Ecto neural progenitor cell (in vitro differentiated cells): ENCODE measurements at regions not wholly inside any gene's neighbourhood (a gene's known extent, or its start where the extent isn't known, plus 50 kb on each side); places are given as distances from the start of the nearest gene placed in this dataset.

Source experiments
- DNase-seq: peaks from one replicate; pipeline ENCODE4 v3.0.0-alpha.2; 2018; ENCODE audit warnings: low spot score

DNA sequence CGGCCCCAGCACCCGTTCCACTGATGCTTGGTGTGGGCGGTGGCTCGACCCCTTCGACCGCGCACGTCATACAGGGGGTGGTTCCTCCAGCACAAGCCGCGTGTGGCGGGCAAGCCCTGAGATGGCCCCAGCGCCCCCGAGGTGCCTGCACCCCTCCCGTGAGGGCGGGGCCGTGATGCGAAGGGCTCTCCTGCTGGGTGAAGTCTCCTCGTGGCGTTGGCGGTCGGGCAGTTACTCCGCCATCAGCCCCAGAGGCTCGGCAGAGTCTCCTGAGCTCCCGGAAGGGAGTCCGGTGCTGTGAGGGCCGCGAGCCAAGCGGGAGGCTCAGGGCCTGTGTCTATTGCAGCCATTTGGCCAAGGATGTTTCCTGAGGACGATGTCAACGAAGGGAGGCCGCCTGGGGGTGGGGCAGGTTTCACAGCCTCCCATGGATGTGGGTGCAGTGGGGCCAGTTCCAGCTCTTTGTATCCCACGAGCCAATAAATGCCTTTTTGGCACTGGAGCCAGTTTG lies 78.1 kb upstream of the GALNT9 start:
- DNase-seq = no peak

DNA sequence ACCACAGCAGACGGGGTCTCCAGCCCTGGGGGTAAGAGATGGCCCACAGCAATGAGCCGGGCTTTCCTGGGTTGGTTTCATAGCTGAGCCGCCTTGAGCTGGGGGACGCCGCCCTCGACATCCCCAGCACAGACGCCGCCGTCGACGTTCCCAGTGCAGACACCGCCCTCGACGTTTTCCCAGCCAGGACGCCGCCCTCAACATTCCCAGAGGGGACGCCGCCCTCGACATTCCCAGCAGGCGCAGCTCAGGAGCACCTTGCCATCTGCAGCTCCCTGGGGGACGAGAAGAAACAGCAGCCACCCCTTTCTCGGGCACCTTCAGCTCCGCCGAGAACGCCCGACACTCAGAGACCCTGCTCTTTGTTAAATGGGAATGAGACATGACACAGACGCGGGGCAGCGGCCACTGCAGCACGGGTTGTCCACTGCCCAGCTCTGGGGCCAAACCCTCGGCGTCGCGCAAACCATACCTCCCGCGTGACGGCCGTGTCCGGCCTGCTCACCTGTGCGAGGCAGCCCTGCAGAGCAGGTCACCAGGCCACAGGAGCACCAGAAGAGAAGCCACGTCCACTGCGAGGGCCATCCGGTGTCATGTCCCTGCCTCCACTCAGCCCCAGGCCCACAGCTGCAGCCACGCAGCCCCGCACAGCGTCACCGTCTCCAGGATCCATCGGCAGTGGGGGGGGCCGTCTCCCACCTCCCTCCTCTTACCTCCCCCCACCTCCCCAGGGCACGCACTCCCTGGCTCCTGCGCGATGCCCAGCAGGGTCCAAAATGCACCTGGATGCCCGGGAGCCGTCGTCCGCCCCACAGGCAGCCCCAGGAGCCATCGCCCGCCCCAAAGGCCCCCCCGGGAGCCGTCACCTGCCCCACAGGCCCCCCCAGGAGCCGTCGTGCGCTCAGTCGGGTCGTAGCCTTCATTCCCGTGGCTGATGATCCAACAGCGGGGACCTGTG lies 77.4 kb upstream of the GALNT9 start:
- DNase-seq = no peak

DNA sequence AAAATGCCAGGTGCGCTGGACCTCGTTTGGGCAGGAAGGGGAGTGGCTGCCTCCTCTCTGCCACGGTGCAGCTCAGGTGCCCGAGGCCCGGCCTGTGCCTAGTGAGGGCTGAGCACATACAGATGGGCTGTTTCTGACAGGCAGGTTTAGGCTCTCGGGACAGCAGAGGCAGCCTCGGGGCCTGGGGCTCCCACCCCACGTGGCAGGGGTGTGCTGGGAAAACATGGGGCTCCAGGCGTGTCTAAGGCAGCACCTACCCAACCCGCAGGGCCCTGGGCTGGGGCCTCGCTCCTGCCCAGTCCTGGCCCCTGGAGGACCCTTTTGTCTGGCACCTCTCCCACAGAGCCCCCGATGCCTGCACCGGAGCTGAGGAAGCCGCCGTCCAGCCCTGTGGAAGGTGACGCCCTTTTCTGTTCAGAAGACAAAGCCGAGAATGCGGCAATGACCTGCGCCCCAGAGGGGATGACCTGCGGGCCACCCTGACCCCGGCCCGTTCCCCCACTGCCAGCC lies 76.4 kb upstream of the GALNT9 start:
- no peak for DNase-seq

DNA sequence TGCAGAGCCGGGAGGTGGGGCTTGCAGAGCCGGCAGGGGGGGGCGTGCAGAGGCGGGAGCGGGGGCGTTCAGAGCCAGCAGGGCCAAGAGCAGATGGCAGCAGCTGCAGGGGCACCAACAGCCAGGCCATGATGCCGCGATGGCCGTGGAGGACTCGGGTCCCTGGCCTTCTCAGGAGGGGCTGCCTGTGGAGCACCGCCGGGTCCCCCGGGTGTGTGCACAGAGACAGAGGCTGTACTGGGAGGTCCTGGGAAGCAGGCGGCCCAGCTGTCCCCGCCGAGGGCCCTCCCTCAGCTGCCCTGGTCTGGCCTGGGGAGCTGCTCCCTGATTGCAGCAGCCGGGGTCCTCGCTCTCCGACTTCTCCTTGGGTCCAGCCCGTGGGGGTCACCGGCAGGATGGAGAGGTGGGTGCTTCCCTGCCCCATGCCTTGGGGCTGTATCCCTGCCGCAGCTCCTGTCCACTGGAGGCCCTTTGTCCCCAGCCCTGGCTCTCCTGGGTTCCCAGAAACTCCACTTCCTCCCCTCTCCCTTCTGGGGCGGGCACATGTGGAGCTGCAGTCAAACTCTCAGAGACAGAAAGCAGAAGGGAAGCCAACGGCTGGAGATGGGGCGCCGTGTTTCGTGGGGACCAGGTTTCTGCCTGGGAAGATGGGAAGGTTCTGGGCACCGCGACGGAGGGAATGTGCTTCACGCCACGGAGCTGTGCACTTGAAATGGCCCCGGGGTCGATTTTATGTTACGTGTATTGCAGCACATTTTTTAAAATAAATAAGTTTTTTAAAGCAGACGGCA lies 75.8 kb upstream of the GALNT9 start:
- no peak for DNase-seq

DNA sequence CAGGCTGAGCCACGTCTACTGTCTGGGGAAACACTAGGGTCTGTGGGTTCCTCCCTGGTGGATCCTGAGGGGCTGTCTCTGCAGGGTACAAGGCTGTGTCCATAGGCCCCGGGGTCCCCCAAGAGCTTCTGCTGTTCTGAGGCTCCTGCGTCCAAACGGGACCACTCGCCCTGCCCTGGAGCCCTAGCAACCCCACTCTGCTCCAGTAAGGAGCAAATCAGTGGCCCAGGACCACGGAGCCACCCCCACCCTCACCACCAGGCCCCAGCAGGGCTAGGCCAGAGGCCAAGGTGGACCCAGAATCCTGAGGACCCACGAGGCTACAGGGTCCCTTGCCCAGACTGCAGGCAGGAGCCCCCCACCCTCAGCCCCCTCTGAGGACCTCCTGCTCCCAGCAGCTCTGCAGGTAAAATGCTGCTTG lies 75.1 kb upstream of the GALNT9 start:
- DNase-seq = no peak

DNA sequence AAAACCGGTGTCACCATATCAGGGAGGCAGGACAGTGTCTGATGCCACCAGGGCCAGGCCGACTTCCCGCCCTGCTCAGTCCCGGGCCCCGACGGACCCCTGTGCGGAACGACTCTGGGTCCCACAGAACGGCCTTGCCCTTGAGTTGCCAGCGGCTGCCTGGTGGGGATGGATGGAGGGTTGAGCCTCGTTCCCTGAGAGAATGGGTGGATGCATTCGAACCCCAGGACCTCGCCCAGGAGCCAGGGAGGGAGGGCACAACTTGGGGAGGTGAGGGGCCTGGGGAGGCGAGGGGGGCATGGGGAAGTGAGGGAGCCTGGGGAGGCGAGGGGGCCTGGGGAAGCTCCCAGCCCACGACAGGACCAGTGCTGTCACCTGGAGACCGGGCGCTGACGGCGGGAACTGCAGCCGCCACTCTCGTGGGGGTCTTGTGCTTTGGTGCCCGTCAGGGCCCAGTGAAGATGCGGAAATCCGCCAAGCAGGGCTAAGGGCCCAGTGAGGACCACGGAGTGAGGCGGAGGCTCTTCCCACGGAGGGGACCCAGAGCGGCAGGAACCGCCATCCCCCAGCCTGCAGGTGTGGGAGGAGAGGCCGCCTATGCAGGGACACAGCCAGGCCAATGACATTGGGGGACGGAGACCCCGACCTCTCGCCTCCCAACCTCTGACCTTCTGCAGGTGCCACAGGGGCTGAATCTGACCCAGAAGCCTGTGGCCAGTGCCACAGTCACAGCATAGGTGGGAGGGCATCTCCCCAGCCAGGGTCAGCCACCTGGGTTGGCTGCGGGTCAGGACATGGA lies 74.4 kb upstream of the GALNT9 start:
- DNase-seq = no peak

DNA sequence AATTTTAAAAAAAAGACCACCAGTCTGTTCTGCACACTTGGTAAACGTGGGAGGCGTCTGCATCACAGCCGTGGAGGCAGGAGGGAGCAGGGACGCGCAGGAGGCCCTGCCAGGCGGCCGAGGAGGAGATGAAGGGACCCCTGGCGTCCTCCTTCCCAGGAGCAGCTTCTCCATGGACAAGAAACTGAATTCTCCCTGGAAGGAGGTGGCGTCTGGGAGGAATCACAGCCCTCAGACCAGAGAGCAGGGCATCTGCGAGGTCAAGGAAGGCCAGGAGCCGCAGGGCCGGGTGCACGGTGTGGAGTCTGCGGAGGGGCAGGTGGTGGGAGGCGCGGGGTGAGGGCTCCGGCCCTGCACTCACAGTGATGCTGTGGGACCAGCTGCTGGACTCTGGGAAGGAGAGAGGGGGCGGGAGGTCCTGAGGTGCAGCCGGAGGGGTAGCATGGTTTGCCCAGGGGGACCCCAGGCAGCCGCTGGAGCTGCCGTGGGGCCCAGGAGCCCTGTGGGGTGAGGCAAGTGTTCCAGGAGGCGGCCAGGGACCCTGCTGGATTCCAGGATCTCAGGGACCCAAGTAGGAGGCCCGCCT lies 73.5 kb upstream of the GALNT9 start:
- DNase-seq = no peak

DNA sequence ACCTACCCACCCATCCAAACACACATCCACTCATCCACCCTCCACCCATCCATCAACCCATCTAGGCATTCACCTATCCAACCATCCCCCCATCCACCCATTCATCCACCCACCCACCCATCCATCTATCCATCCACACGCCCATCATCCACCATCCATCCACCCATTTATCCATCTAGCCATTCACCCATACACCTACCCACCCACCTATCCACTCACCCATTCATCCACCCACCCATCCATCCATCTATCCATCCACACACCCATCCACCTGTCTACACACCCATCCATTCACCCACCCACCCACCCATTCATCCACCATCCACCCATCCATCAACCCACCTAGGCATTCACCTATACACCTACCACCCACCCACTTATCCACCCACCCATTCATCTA lies 72.6 kb upstream of the GALNT9 start:
- no peak for DNase-seq

DNA sequence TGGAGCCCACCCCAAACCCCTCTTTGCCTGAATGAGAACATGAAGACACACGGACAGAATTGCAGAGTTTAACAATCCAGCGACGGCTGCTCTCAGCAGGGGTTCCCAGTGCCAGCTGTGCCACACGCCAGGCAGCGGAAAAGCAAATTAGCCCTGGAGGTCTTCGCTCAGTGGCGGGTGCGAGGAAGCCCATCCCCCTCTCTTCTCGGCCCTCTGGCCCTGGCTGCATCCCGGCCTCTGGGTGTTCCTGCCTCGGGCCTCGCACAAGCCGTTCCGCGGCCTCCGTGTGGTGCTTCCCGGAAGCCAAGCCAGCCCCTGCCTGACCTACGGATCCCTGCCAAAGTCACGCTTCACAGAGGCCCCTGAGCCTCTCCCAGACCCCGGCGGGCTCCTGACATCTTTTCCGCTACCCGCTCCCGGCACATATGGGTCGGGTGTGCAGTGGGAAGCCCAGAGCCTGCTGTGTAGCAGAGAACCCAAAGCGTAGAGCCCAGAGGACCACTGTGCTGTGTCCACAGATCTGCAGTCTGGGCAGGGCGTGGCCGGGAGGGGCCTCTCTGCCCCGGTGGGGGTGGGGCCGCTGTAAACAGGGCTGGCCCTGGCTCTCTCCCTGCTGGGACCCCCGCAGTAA lies 70.7 kb upstream of the GALNT9 start:
- no peak for DNase-seq

DNA sequence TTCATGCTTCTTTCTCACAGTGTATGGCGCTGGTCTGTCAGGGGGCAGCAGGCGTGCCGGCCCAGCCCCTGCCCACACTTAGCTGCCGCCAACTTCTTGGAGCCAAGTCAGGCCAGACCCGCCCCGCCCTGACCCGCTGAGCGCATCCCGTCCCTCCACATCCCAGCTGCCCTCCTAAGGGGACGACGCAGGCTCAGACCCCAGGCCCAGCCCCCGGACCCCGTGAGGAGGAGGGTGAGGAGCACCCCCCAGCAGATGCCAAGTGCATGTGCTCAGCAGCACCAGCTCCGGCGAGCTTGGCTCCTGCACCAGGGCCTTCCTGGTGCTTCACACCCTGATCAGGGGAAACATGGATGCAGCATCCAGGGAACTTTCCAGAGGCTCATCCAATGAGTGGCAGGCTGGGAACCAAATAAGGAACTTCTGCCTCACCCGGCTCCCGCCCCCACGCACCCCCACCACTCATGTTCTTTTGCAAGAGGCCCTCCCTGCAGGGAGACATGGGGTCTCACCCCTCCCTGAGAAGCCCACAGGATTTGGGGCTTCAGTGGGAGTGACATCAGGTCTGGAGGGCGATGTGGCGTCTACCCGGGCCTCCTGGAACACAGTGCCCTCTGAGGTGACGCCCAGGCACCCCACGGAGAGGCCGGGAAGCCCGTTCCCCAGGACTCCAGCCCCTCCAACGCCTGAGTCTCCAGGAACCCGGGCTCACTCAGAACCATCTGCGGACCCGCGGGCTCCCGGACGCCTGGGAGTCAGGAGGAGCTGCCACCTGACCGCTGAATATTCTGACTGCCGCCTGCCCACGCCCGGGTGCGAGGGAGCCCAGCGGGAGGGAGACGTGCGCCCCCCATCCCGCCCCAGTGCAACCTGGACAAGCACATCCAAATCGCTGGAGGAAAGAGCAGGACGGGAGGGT lies 70.0 kb upstream of the GALNT9 start:
- DNase-seq = no peak

DNA sequence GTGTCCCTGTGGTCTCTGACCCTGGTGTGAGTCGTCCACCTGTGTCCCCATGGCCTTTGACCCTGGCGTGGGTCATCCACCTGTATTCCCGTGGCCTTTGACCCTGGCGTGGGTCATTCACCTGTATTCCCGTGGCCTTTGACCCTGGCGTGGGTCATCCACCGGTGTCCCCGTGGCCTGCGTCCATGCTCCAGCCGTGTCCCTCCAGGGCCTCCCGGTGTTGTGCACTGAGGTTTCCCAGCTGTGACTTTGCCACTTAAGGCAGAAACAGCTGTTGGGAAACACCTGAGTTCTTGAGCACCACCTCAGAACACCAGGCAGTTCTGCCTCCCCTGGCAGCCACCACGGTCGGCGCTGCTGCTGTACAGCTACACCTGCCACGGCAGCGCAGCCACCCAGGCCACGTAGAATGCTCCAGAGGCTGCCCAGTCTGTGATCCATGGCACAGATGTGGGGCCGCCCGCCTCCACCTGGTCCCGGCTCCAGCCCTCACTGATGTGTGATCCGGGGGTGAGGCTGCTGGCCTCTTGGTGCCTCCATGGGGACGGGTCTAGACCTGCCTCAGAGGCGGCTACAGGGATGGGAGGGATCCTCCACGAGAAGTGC lies 69.1 kb upstream of the GALNT9 start:
- no peak for DNase-seq

DNA sequence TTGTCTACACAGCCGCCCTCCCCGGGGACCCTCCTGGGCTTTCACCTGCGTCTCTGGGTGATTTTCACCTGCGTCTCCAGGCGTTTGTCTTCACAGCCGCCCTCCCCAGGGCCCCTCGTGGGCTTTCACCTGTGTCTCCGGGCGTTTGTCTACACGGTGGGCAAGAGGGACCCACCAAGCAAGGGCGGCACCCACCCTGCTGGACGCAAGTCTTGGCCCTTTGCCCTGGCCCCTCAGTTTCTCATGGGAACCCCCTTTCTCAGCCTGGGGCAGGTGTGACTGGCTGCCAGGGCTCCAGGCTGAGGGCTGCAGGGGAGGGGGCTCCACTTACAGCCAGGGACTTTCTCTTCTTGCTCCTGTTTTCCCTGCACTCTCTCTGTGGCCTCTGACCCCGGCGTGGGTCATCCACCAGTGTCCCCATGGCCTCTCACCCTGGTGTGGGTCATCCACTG lies 68.6 kb upstream of the GALNT9 start:
- no peak for DNase-seq

DNA sequence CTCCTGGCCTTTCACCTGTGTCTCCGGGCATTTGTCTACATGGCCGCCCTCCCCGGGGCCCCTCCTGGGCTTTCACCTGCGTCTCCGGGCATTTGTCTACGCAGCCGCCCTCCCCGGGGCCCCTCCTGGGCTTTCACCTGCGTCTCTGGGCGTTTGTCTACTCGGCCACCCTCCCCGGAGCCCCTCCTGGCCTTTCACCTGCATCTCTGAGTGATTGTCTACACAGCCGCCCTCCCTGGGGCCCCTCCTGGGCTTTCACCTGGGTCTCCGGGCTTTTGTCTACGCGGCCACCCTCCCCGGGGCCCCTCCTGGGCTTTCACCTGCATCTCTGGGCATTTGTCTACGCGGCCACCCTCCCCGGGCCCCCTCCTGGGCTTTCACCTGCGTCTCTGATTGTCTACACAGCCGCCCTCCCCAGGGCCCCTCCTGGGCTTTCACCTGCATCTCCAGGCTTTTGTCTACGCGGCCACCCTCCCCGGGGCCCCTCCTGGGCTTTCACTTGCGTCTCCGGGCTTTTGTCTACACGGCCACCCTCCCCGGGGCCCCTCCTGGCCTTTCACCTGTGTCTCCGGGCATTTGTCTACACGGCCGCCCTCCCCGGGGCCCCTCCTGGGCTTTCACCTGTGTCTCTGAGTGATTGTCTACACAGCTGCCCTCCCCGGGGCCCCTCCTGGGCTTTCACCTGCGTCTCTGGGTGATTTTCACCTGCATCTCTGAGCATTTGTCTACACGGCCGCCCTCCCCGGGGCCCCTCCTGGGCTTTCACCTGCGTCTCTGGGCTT lies 68.0 kb upstream of the GALNT9 start:
- DNase-seq = no peak

DNA sequence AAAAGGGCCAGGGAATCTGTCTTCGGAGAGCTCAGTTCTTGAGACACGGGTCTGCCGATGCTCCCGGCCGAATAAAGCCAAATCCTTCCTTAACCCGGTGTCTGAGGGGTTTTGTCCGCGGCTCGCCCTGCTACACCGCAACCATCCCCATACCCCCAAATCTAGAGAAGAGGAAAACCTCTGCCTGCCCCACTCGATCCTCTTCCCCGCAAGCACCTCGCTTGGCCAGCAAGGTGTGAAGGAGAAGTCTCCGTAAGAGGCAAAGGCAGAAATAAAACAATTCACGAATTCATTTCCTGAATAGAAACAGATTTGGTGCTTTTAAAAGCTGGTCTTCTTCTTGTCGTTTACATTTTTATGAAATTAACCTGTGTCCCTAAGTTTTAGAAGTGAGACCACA lies 67.3 kb upstream of the GALNT9 start:
- DNase-seq = no peak

DNA sequence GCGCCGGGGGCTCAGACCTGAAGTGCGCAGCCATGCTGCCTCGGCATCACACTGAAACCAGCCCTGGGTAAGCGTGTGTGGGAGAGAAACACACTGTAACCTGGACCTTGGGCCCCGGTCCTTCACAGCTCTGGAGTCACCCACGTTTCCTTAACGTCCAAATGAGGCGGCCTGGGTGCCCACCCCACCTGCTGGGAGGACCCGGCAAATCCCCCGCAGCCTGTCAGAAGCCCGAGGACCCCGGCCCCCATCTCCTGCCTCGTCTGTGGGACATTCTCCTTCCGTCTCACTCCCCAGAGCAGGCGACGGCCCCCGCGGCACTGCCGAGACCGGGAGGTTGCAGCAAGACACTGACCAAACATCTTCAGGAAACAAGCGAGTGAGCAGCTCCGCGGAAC lies 66.5 kb upstream of the GALNT9 start:
- no peak for DNase-seq

DNA sequence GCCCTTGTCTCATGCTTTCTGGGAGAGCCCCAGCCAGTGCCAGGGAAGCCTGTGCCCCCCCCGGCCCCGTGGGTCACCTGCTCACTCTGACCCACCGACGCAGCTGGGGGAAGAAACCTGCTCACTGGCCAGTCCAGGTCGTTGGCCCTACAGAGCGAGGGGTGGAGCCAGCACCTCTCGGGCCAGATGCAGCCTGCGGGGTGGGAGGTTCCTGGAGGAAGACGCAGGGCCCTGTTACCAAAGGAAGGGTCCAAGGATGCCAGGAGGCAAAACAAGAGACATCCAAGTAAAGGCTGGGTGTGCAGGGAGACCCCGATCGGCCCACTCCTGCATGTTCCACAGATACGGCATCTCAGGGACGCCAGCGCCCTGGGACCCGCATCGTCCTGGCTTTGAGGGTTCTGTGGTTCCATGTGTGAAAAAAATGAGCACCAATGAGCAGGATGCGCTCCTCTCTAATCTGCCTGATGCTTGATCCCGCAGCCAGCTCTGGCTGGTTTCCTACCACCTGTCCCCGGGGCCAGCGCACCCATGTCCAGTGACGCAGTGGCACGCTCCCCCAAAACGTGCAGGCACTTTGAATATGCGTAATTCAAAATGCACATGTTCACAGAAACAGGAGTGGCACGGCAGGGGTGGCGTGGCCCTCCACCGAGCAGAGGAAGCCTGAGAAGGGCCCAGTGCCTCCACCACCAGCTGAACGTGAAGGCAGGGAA lies 66.0 kb upstream of the GALNT9 start:
- no peak for DNase-seq

DNA sequence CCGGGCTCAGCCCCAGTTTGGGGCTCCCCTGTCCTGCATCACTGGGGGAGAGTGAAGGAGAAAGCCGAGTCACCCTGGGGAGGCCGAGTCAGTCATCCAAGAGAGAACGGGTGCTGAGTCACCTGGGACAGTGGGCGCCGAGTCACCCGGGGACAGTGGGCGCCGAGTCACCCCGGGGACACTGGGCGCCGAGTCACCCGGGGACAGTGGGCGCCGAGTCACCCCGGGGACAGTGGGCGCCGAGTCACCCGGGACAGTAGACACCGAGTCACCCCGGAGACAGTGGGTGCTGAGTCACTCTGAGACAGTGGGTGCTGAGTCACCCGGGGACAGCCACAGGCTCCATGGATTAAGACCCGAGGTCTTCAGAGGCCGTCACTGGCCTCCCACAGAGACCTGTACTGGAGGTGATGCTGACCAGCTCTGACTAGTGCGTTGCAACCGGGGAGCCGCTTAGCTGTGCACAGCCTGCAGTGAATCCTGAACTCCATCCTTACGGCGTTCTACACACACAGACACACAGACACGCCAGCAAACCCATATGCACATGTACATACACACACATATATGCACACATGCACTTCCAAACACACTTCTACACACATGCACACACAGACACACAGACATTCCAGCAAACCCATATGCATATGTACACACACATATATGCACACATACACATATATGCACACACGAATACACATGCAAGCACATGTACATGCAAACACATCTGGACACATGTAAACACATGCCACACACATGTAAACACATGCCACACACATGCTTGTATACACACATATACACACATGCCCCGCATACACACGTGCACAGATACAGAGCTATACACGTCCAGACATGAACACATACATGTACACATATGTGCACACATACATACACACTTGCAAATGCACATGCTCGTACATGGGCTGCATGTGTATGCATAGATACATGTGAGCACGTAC lies 64.9 kb upstream of the GALNT9 start:
- DNase-seq = no peak
